A673 (cell line): ENCODE measurements at regions not wholly inside any gene's neighbourhood (a gene's known extent, or its start where the extent isn't known, plus 50 kb on each side); places are given as distances from the start of the nearest gene placed in this dataset.

Experiments used
- BruUV-seq: library from RNA; stranded (reverse); fragments of 400-500 nt; replicated peaks from 2 replicates; lab custom pipeline; 2021; lab: Mats Ljungman, UMichigan
- CTCF ChIA-PET: fragments of 300-600 bp; sonication (Branson Sonifier 250); formaldehyde crosslinking; loops from one replicate; lab custom pipeline; 2022; ENCODE audit warnings: antibody characterized with exemption; lab: Charles Lee
- POLR2A ChIA-PET: fragments of 300-600 bp; sonication (Branson Sonifier 250); formaldehyde crosslinking; loops from one replicate; lab custom pipeline; 2022; ENCODE audit warnings: antibody characterized with exemption; ENCODE audit not compliant: low non-redundant PET; lab: Charles Lee
- DNase-seq: peaks from one replicate; pipeline ENCODE4 v3.0.0-alpha.2; 2015; ENCODE audit warnings: low spot score
- H3K27ac ChIP-seq: fragments of 200-600 bp; sonication (generic); 2 replicates; pipeline ENCODE4 v1.5.1; 2016; ENCODE audit warnings: mixed run types, low read depth, mild to moderate bottlenecking, mixed read lengths, antibody characterized with exemption, low read length; ENCODE audit not compliant: poor library complexity, severe bottlenecking
- H3K27me3 ChIP-seq: fragments of 200-600 bp; sonication (generic); replicated peaks from 2 replicates; pipeline ENCODE4 v1.6.1; 2017; ENCODE audit warnings: mixed run types, low read depth, mild to moderate bottlenecking, mixed read lengths, antibody characterized with exemption, low read length; ENCODE audit not compliant: insufficient read depth, poor library complexity
- H3K36me3 ChIP-seq: fragments of 200-600 bp; sonication (generic); 2 replicates; pipeline ENCODE4 v1.6.1; 2016; ENCODE audit warnings: mixed run types, mild to moderate bottlenecking, mixed read lengths, antibody characterized with exemption, low read length; ENCODE audit not compliant: insufficient read depth, poor library complexity, severe bottlenecking
- H3K4me1 ChIP-seq: fragments of 200-600 bp; sonication (generic); 2 replicates; pipeline ENCODE4 v1.6.1; 2017; ENCODE audit warnings: mixed run types, mild to moderate bottlenecking, mixed read lengths, antibody characterized with exemption, low read length; ENCODE audit not compliant: insufficient read depth, poor library complexity, severe bottlenecking
- H3K4me3 ChIP-seq: fragments of 200-600 bp; sonication (generic); 2 replicates; pipeline ENCODE4 v1.5.1; 2016; ENCODE audit warnings: low read depth, mixed run types, mild to moderate bottlenecking, mixed read lengths, low read length; ENCODE audit not compliant: poor library complexity, severe bottlenecking
- H3K9me3 ChIP-seq: fragments of 200-600 bp; sonication (generic); 2 replicates; pipeline ENCODE4 v1.6.1; 2016; ENCODE audit warnings: mixed run types, low read depth, mild to moderate bottlenecking, mixed read lengths, antibody characterized with exemption, low read length; ENCODE audit not compliant: poor library complexity, severe bottlenecking
- CTCF ChIP-seq: fragments of 300-800, 200-600 bp; sonication (generic); conservative IDR thresholded peaks from 2 replicates; pipeline ENCODE4 v1.5.1; 2017; ENCODE audit warnings: low read depth, mild to moderate bottlenecking, antibody characterized with exemption, low read length, moderate library complexity, mixed read lengths
- EZH2 ChIP-seq: fragments of 200-600 bp; sonication (generic); IDR thresholded peaks from 2 replicates; pipeline ENCODE4 v1.6.1; 2017; ENCODE audit warnings: borderline replicate concordance, low read depth, mild to moderate bottlenecking, mixed read lengths, antibody characterized with exemption, low read length; ENCODE audit not compliant: poor library complexity, severe bottlenecking
- intact Hi-C: fragments of 100-400 bp; cut with micrococcal nuclease; formaldehyde crosslinking; loops from one replicate; pipeline ENCODE4 v1.10.0; 2022; ENCODE audit not compliant: unreplicated experiment

- no TSS peak for BruUV-seq
- DNase-seq, result no peak
- Histone ChIP-seq H3K9me3 (peaks cover 36% of the 10 kb centered on the region), H3K4me1 (no peaks in the 10 kb centered on the region), H3K36me3 (peaks cover 46% of the 10 kb centered on the region), H3K27ac (no peak overlapping the region), H3K27me3 (no peaks in the 10 kb centered on the region), H3K4me3 (no peak overlapping the region)
- ChIA-PET CTCF (no interaction called here), POLR2A (no interaction called here)
- TF ChIP-seq CTCF, result no peak
- TF ChIP-seq EZH2, result no peak
- intact Hi-C loops, result no loop called here
Measured at GRCh38 chr15:25087137-25087536, 132.3 kb downstream of the SNRPN start.

- Histone ChIP-seq H3K36me3 (peaks cover 38% of the 10 kb centered on the region), H3K27ac (no peak overlapping the region), H3K4me3 (no peak overlapping the region), H3K9me3 (peaks cover 26% of the 10 kb centered on the region), H3K4me1 (no peaks in the 10 kb centered on the region), H3K27me3 (no peaks in the 10 kb centered on the region)
- CTCF ChIA-PET, result no interaction called here
- TF ChIP-seq EZH2 (no peak), CTCF (no peak)
- BruUV-seq, result no TSS peak
- POLR2A ChIA-PET, result no interaction called here
- intact Hi-C loops, result no loop called here
- DNase-seq, result no peak
Measured at GRCh38 chr15:25088261-25088790, 133.5 kb downstream of the SNRPN start.

GRCh38 chr15:25089577-25089976, 134.8 kb downstream of the SNRPN start:
- ChIA-PET CTCF (no interaction called here), POLR2A (no interaction called here)
- Histone ChIP-seq H3K9me3 (peaks cover 26% of the 10 kb centered on the region), H3K4me1 (no peaks in the 10 kb centered on the region), H3K27ac (no peak overlapping the region), H3K27me3 (no peaks in the 10 kb centered on the region), H3K4me3 (no peak overlapping the region), H3K36me3 (peaks cover 32% of the 10 kb centered on the region)
- intact Hi-C loops, result no loop called here
- no peak for DNase-seq
- no TSS peak for BruUV-seq
- no peak for TF ChIP-seq CTCF
- TF ChIP-seq EZH2, result no peak
